HepG2 (cell line): ENCODE measurements at regions not wholly inside any gene's neighbourhood (a gene's known extent, or its start where the extent isn't known, plus 50 kb on each side); places are given as distances from the start of the nearest gene placed in this dataset.

ENCODE experiments used
- ATAC-seq: fragments of 200-7000 bp; cut with Tn5 transposase; 3 replicates; pipeline ENCODE4 v1.9.1; 2020; ENCODE audit warnings: mild to moderate bottlenecking, moderate library complexity
- BruUV-seq: library from RNA; stranded (reverse); fragments of 400-500 nt; replicated peaks from 2 replicates; lab custom pipeline; 2021; lab: Mats Ljungman, UMichigan
- CTCF ChIA-PET: fragments of 300-600 bp; formaldehyde crosslinking; extraction: SDS; loops from one replicate; lab custom pipeline; 2021; ENCODE audit warnings: low total read pairs, inconsistent platforms, low intra/inter-chr PET ratio; lab: Yijun Ruan, JAX
- POLR2A ChIA-PET: fragments of 350-600 bp; sonication (Branson Sonifier 250); formaldehyde crosslinking; loops from one replicate; lab custom pipeline; 2020; ENCODE audit warnings: antibody characterized with exemption, inconsistent platforms; lab: Yijun Ruan, JAX
- DNase-seq: peaks from one replicate; pipeline ENCODE4 v3.0.0-alpha.2; 2015; ENCODE audit warnings: low spot score
- FAIRE-seq: peaks from 3 replicates; lab custom pipeline; 2011; peaks lifted over from hg19 to GRCh38; lab: Jason Lieb, UNC
- H2AFZ ChIP-seq: one replicate; pipeline ENCODE4 v1.6.1; 2011; ENCODE audit warnings: low read length, inconsistent platforms
- H3K27ac ChIP-seq: fragments of 300-600 bp; 3 replicates; pipeline ENCODE4 v1.8.0; 2011; ENCODE audit warnings: mixed run types, mild to moderate bottlenecking, mixed read lengths, low read length, inconsistent platforms; ENCODE audit not compliant: insufficient read depth; ENCODE audit errors: extremely low read length
- H3K27me3 ChIP-seq, 2 experiments: fragments of 200-600 bp in 1 of 2; 2 replicates in 1 of 2; 3 replicates in 1 of 2; pipeline versions ENCODE4 v1.6.0 to v1.8.0; 2011; ENCODE audit warnings: low read length in 2 of 2, mild to moderate bottlenecking in 2 of 2, moderate library complexity in 2 of 2, inconsistent platforms in 1 of 2; ENCODE audit not compliant: insufficient read depth in 2 of 2, control insufficient read depth in 1 of 2
- H3K36me3 ChIP-seq, 2 experiments: fragments of 200-600 bp in 1 of 2; replicated peaks in 1 of 2; 2 replicates in 1 of 2; 3 replicates in 1 of 2; pipeline versions ENCODE4 v1.5.1 to v1.8.0; 2011; ENCODE audit warnings: low read length in 2 of 2, inconsistent platforms in 1 of 2; ENCODE audit not compliant: insufficient read depth in 2 of 2, control insufficient read depth in 1 of 2
- H3K4me1 ChIP-seq: 2 replicates; pipeline ENCODE4 v1.5.1; 2012; ENCODE audit warnings: low read length, inconsistent platforms; ENCODE audit not compliant: insufficient read depth
- H3K4me2 ChIP-seq: 2 replicates; pipeline ENCODE4 v1.6.0; 2011; ENCODE audit warnings: low read depth, low read length, inconsistent platforms
- H3K4me3 ChIP-seq, 3 experiments: fragments of 200-600 bp in 1 of 3; sonication (generic), shearing (Covaris generic) in 1 of 3; replicated peaks in 1 of 3; 2 replicates each; pipeline ENCODE4 v1.5.1; 2011 to 2016; ENCODE audit warnings: low read length in 3 of 3, inconsistent platforms in 2 of 3, low read depth in 2 of 3, mild to moderate bottlenecking in 2 of 3, control low read depth in 1 of 3, mixed read lengths in 1 of 3; ENCODE audit not compliant: insufficient read depth in 1 of 3
- H3K79me2 ChIP-seq: one replicate; pipeline ENCODE4 v1.6.1; 2011; ENCODE audit warnings: low read length, inconsistent platforms; ENCODE audit not compliant: insufficient read depth
- H3K9ac ChIP-seq: 2 replicates; pipeline ENCODE4 v1.6.0; 2011; ENCODE audit warnings: mild to moderate bottlenecking, low read depth, low read length, inconsistent platforms; ENCODE audit not compliant: insufficient read depth
- H3K9me3 ChIP-seq: 2 replicates; pipeline ENCODE4 v1.5.1; 2012; ENCODE audit warnings: mild to moderate bottlenecking, low read length
- H4K20me1 ChIP-seq: 2 replicates; pipeline ENCODE4 v1.6.0; 2011; ENCODE audit warnings: inconsistent platforms, mild to moderate bottlenecking, low read length, moderate library complexity; ENCODE audit not compliant: insufficient read depth
- EP300 ChIP-seq, 3 experiments: sonication (generic) in 1 of 3; formaldehyde crosslinking in 1 of 3; IDR thresholded peaks; 2 replicates each; pipeline versions ENCODE4 v1.5.1 to v1.6.1; 2011 to 2020; ENCODE audit warnings: low read depth in 2 of 3, low read length in 2 of 3, borderline replicate concordance in 1 of 3, improper control_type of control experiment in 1 of 3, mild to moderate bottlenecking in 1 of 3, missing genetic modification reagents in 1 of 3, moderate library complexity in 1 of 3
- FLYWCH1 ChIP-seq: sonication (generic); formaldehyde crosslinking; IDR thresholded peaks from 2 replicates; pipeline ENCODE4 v1.8.1; 2023; ENCODE audit warnings: mild to moderate bottlenecking, missing genetic modification reagents
- FOXA1 ChIP-seq, 2 experiments: fragments of 450-650 bp in 1 of 2; sonication (generic) in 1 of 2; formaldehyde crosslinking in 1 of 2; IDR thresholded peaks; 2 replicates each; pipeline versions ENCODE4 v1.4.0 to v1.6.1; 2016 to 2020; ENCODE audit warnings: missing genetic modification reagents in 1 of 2
- HES4 ChIP-seq: sonication (generic); formaldehyde crosslinking; IDR thresholded peaks from 2 replicates; pipeline ENCODE4 v1.9.0; 2021; ENCODE audit warnings: mild to moderate bottlenecking, missing genetic modification reagents, borderline replicate concordance
- HNF4G ChIP-seq, 2 experiments: sonication (generic) in 1 of 2; formaldehyde crosslinking in 1 of 2; IDR thresholded peaks; 2 replicates each; pipeline versions ENCODE4 v1.4.0 to v1.6.1; 2011 to 2020; ENCODE audit warnings: borderline replicate concordance in 2 of 2, low read depth in 2 of 2, mild to moderate bottlenecking in 2 of 2, low read length in 1 of 2, missing genetic modification reagents in 1 of 2, moderate library complexity in 1 of 2
- HNRNPLL ChIP-seq: fragments of 200-400 bp; formaldehyde crosslinking; IDR thresholded peaks from 2 replicates; pipeline ENCODE4 v1.6.1; 2017; ENCODE audit warnings: mild to moderate bottlenecking, low read depth, low read length; ENCODE audit not compliant: poor library complexity, severe bottlenecking
- JUN ChIP-seq: sonication (generic); formaldehyde crosslinking; IDR thresholded peaks from 2 replicates; pipeline ENCODE4 v1.4.0; 2020; ENCODE audit warnings: mild to moderate bottlenecking, missing genetic modification reagents
- PBX3 ChIP-seq: sonication (generic); formaldehyde crosslinking; IDR thresholded peaks from 2 replicates; pipeline ENCODE4 v1.8.1; 2023; ENCODE audit warnings: missing genetic modification reagents, inconsistent platforms, borderline replicate concordance
- RBFOX2 ChIP-seq: fragments of 200-400 bp; formaldehyde crosslinking; IDR thresholded peaks from 2 replicates; pipeline ENCODE4 v1.6.1; 2017; ENCODE audit warnings: low read depth, mild to moderate bottlenecking, low read length
- RFX5 ChIP-seq: IDR thresholded peaks from 2 replicates; pipeline ENCODE4 v1.6.1; 2011; ENCODE audit warnings: low read depth, low read length, improper control_type of control experiment
- SOX5 ChIP-seq: IDR thresholded peaks from 2 replicates; pipeline ENCODE4 v1.6.1; 2016; ENCODE audit warnings: borderline replicate concordance
- SOX6 ChIP-seq, 2 experiments: fragments of 450-650 bp in 1 of 2; sonication (generic) in 1 of 2; formaldehyde crosslinking in 1 of 2; IDR thresholded peaks; 2 replicates each; pipeline versions ENCODE4 v1.4.0 to v1.6.1; 2017 to 2020; ENCODE audit warnings: antibody characterized with exemption in 1 of 2, mild to moderate bottlenecking in 1 of 2, missing genetic modification reagents in 1 of 2
- ZNF251 ChIP-seq: sonication (generic); formaldehyde crosslinking; IDR thresholded peaks from 2 replicates; pipeline ENCODE4 v1.9.0; 2021; ENCODE audit warnings: mild to moderate bottlenecking, missing genetic modification reagents
- ZNF639 ChIP-seq: conservative IDR thresholded peaks from 2 replicates; pipeline ENCODE4 v1.6.1; 2018; ENCODE audit warnings: missing genetic modification reagents
- WGBS: methylation state at CpG from one replicate; pipeline ENCODE4 v1.1.6; 2017; ENCODE audit warnings: low lambda C conversion rate; 5-methylcytosine and 5-hydroxymethylcytosine counted together
- in situ Hi-C: cut with HindIII; loops from 2 replicates; pipeline ENCODE4 v1.10.0; 2017; ENCODE audit warnings: low pct_unique_long_range_greater_than_20kb; ENCODE audit not compliant: extremely low pct_ligation_motif_present
- intact Hi-C: fragments of 100-400 bp; cut with micrococcal nuclease; formaldehyde crosslinking; loops from one replicate; pipeline ENCODE4 v1.10.0; 2022; ENCODE audit not compliant: unreplicated experiment

- TF ChIP-seq EP300 (IDR thresholded peaks at IDR 0.05; ENCODE audit: low read depth in 2 of 2, low read length in 2 of 2) (peak in 1 of 2 experiments; percentile 51; a peak in 1 of 4 replicates), EP300 (CRISPR knock-in tag; IDR thresholded peaks at IDR 0.05; ENCODE audit: borderline replicate concordance) (no peak), SOX6 (IDR thresholded peaks at IDR 0.05) (no peak), SOX6 (CRISPR knock-in tag; IDR thresholded peaks at IDR 0.05) (peak; percentile 47; the same call in 1 of the 2 replicates), SOX5 (CRISPR knock-in tag) (peak; percentile 42; the same call in 1 of the 2 replicates), HNF4G (IDR thresholded peaks at IDR 0.05; ENCODE audit: borderline replicate concordance, low read depth, low read length) (0 out of 2 replicates have a peak, but pooled peaks have one; percentile 16), HNF4G (CRISPR knock-in tag; IDR thresholded peaks at IDR 0.05; ENCODE audit: borderline replicate concordance, low read depth) (no peak), HES4 (CRISPR knock-in tag) (no peak)
- TF ChIP-seq, all 625 proteins: peak for 4
Observed at GRCh38 chr19:28456708-28457320, 756.1 kb downstream of the UQCRFS1 start.

GRCh38 chr19:28456252-28456651 lies 756.7 kb downstream of the UQCRFS1 start:
- Histone ChIP-seq H3K4me2 (no peak overlapping the region), H3K4me3 (no peak overlapping the region), H3K9me3 (peaks cover 99% of the 10 kb centered on the region), H3K9ac (no peak overlapping the region), H4K20me1 (no peaks in the 10 kb centered on the region), H3K36me3 (no peaks in the 10 kb centered on the region), H3K27ac (peak overlapping the region; percentile 24), H3K27me3 (no peaks in the 10 kb centered on the region), H3K79me2 (no peaks in the 10 kb centered on the region), H3K4me1 (no peaks in the 10 kb centered on the region), H2AFZ (no peak overlapping the region)
- ATAC-seq = no peak
- ChIA-PET CTCF (no interaction called here), POLR2A (no interaction called here)
- intact Hi-C loops (loop anchor here (10.0 kb wide), 1 partner anchor 331 kb away; no protein-coding TSS in a partner anchor), in situ Hi-C loops (loop anchor here (25.0 kb wide), 1 partner anchor 431 kb away; no protein-coding TSS in a partner anchor)
- FAIRE-seq = no peak
- no TSS peak for BruUV-seq
- no peak for DNase-seq
- WGBS = 6% methylated on average over 3 of the region's 4 CpGs
- TF ChIP-seq ZNF639 (CRISPR knock-in tag) (no peak), ZNF251 (no peak), RBFOX2 (no peak), JUN (no peak), HNRNPLL (no peak), FOXA1 (IDR thresholded peaks at IDR 0.05) (no peak), FOXA1 (CRISPR knock-in tag; IDR thresholded peaks at IDR 0.05) (no peak), PBX3 (CRISPR knock-in tag) (no peak), RFX5 (no peak), FLYWCH1 (CRISPR knock-in tag) (no peak)

More at GRCh38 chr19:28456708-28457320, 756.1 kb downstream of the UQCRFS1 start:
- intact Hi-C loops = loop anchor here (10.0 kb wide), 1 partner anchor 332 kb away; no protein-coding TSS in a partner anchor
- Histone ChIP-seq H3K4me2 (no peak overlapping the region), H3K4me1 (no peaks in the 10 kb centered on the region), H3K9me3 (peaks cover 99% of the 10 kb centered on the region), H3K9ac (no peak overlapping the region), H2AFZ (no peak overlapping the region), H3K27me3 (no peaks in the 10 kb centered on the region), H3K27ac (peak overlapping the region; percentile 62), H3K36me3 (no peaks in the 10 kb centered on the region), H4K20me1 (no peaks in the 10 kb centered on the region), H3K4me3 (no peak overlapping the region), H3K79me2 (no peaks in the 10 kb centered on the region)
- POLR2A ChIA-PET = no interaction called here
- peak; percentile 60; the same call in 2 of the 3 replicates for ATAC-seq
- CTCF ChIA-PET = no interaction called here
- no peak for FAIRE-seq
- DNase-seq = peak; percentile 3
- no TSS peak for BruUV-seq
- in situ Hi-C loops = loop anchor here (25.0 kb wide), 1 partner anchor 430 kb away; no protein-coding TSS in a partner anchor
- 0% methylated on average over 5 of the region's 5 CpGs for WGBS
